Midbrain (tissue), 1 donor: ENCODE measurements at regions not wholly inside any gene's neighbourhood (a gene's known extent, or its start where the extent isn't known, plus 50 kb on each side); places are given as distances from the start of the nearest gene placed in this dataset.
"Not testable (repeated sequence)": the region's sequence is repeated elsewhere in the genome, so short reads cannot be mapped to it uniquely, and the experiment has no call there.

Source experiments
- DNase-seq: peaks from one replicate; lab custom pipeline; 2025; lab: John Stamatoyannopoulos, UW

GRCh38 chr3:137300703-137301102 is 342.9 kb downstream of the IL20RB start:
- DNase-seq, result no peak

GRCh38 chr3:137304313-137305056 is 346.7 kb downstream of the IL20RB start:
- DNase-seq, result no peak

- DNase-seq, result no peak
Measured at GRCh38 chr3:137324114-137324513, 366.3 kb downstream of the IL20RB start.

GRCh38 chr3:137325170-137325569 is 367.4 kb downstream of the IL20RB start:
- no peak for DNase-seq

- no peak for DNase-seq
Measured at GRCh38 chr3:137325934-137326333, 368.2 kb downstream of the IL20RB start.

GRCh38 chr3:137329594-137329993 is 371.8 kb downstream of the IL20RB start:
- no peak for DNase-seq

- no peak for DNase-seq
Measured at GRCh38 chr3:137330246-137330645, 372.5 kb downstream of the IL20RB start.

GRCh38 chr3:137332297-137332696 is 374.5 kb downstream of the IL20RB start:
- DNase-seq, result no peak

GRCh38 chr3:137335478-137335877 is 377.7 kb downstream of the IL20RB start:
- DNase-seq, result no peak

GRCh38 chr3:137338400-137338799 is 380.6 kb downstream of the IL20RB start:
- DNase-seq, result not testable (repeated sequence)

- no peak for DNase-seq
Measured at GRCh38 chr3:137343283-137343682, 385.5 kb downstream of the IL20RB start.

GRCh38 chr3:137347132-137347531 is 389.3 kb downstream of the IL20RB start:
- DNase-seq, result no peak

- no peak for DNase-seq
Measured at GRCh38 chr3:137347817-137348368, 390.1 kb downstream of the IL20RB start.

- DNase-seq, result no peak
Measured at GRCh38 chr3:137348936-137349335, 391.2 kb downstream of the IL20RB start.

- DNase-seq, result no peak
Measured at GRCh38 chr3:137349557-137350348, 392.0 kb downstream of the IL20RB start.

- DNase-seq, result no peak
Measured at GRCh38 chr3:137360531-137361201, 402.9 kb downstream of the IL20RB start.

- no peak for DNase-seq
Measured at GRCh38 chr3:137382005-137382594, 382.0 kb upstream of the SOX14 start.

GRCh38 chr3:137385922-137386321 is 378.2 kb upstream of the SOX14 start:
- DNase-seq, result no peak

GRCh38 chr3:137409584-137409983 is 354.5 kb upstream of the SOX14 start:
- no peak for DNase-seq

GRCh38 chr3:137410028-137410427 is 354.1 kb upstream of the SOX14 start:
- no peak for DNase-seq

GRCh38 chr3:137420198-137420995 is 343.7 kb upstream of the SOX14 start:
- no peak for DNase-seq
